ENCODE measurements at regions not wholly inside any gene's neighbourhood (a gene's known extent, or its start where the extent isn't known, plus 50 kb on each side); places are given as distances from the start of the nearest gene placed in this dataset.

GRCh38 chr14:94890785-94891184, 120.9 kb upstream of the GSC start:
- TF ChIP-seq, protein P1, sequence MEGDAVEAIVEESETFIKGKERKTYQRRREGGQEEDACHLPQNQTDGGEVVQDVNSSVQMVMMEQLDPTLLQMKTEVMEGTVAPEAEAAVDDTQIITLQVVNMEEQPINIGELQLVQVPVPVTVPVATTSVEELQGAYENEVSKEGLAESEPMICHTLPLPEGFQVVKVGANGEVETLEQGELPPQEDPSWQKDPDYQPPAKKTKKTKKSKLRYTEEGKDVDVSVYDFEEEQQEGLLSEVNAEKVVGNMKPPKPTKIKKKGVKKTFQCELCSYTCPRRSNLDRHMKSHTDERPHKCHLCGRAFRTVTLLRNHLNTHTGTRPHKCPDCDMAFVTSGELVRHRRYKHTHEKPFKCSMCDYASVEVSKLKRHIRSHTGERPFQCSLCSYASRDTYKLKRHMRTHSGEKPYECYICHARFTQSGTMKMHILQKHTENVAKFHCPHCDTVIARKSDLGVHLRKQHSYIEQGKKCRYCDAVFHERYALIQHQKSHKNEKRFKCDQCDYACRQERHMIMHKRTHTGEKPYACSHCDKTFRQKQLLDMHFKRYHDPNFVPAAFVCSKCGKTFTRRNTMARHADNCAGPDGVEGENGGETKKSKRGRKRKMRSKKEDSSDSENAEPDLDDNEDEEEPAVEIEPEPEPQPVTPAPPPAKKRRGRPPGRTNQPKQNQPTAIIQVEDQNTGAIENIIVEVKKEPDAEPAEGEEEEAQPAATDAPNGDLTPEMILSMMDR (optimal IDR thresholded peaks at IDR 0.05 in 1 of 3, IDR thresholded peaks at IDR 0.05 in 1 of 3, conservative IDR thresholded peaks at IDR 0.05 in 1 of 3; ENCODE audit: extremely low read depth in 1 of 3, insufficient read depth in 2 of 3, low read length in 3 of 3): no peak
- TF ChIP-seq EZH2 (IDR thresholded peaks at IDR 0.05; ENCODE audit: low read length): no peak

Measured in keratinocyte (primary cell).